HFFc6 (cell line): ENCODE measurements at regions not wholly inside any gene's neighbourhood (a gene's known extent, or its start where the extent isn't known, plus 50 kb on each side); places are given as distances from the start of the nearest gene placed in this dataset.

Experiments used
- DNase-seq: peaks from one replicate; pipeline ENCODE4 v3.0.0-alpha.2; 2018
- H3K27ac Mint-ChIP-seq: 2 replicates; pipeline ENCODE4 v1.8.0; 2020; ENCODE audit warnings: mild to moderate bottlenecking, mixed read lengths
- H3K27me3 Mint-ChIP-seq: 2 replicates; pipeline ENCODE4 v1.8.0; 2021; ENCODE audit warnings: mild to moderate bottlenecking, moderate library complexity, mixed read lengths; ENCODE audit not compliant: insufficient read depth
- H3K36me3 Mint-ChIP-seq: 2 replicates; pipeline ENCODE4 v1.8.0; 2021; ENCODE audit warnings: low read depth, mixed read lengths
- H3K4me1 Mint-ChIP-seq: 2 replicates; pipeline ENCODE4 v1.8.0; 2020; ENCODE audit warnings: low read depth, mixed read lengths
- H3K4me3 Mint-ChIP-seq: 2 replicates; pipeline ENCODE4 v1.8.0; 2020; ENCODE audit warnings: mild to moderate bottlenecking, moderate library complexity, mixed read lengths
- H3K9me3 Mint-ChIP-seq: 2 replicates; pipeline ENCODE4 v1.8.0; 2020; ENCODE audit warnings: mild to moderate bottlenecking, mixed read lengths
- CTCF ChIP-seq: fragments of 200-600 bp; sonication (generic); IDR thresholded peaks from 2 replicates; pipeline ENCODE4 v1.5.0; 2021; ENCODE audit warnings: antibody characterized with exemption, mild to moderate bottlenecking

GRCh38 chr5:51843893-51844292 lies 460.6 kb downstream of the ISL1 start:
- no peak for TF ChIP-seq CTCF
- no peaks in the 10 kb centered on the region for H3K36me3 Mint-ChIP-seq
- H3K27ac Mint-ChIP-seq: no peak overlapping the region
- DNase-seq: no peak
- peaks cover 2% of the 10 kb centered on the region; the same call in 1 of the 2 replicates for H3K27me3 Mint-ChIP-seq
- peaks cover 18% of the 10 kb centered on the region for H3K9me3 Mint-ChIP-seq
- no peaks in the 10 kb centered on the region for H3K4me1 Mint-ChIP-seq
- no peak overlapping the region for H3K4me3 Mint-ChIP-seq

- no peak for DNase-seq
- no peak for TF ChIP-seq CTCF
- no peak overlapping the region for H3K4me3 Mint-ChIP-seq
- H3K4me1 Mint-ChIP-seq: no peaks in the 10 kb centered on the region
- peaks cover 18% of the 10 kb centered on the region for H3K9me3 Mint-ChIP-seq
- H3K27me3 Mint-ChIP-seq: peaks cover 2% of the 10 kb centered on the region; the same call in 1 of the 2 replicates
- no peaks in the 10 kb centered on the region for H3K36me3 Mint-ChIP-seq
- H3K27ac Mint-ChIP-seq: no peak overlapping the region
These were observed 462.8 kb downstream of the ISL1 start for GRCh38 chr5:51846015-51846414.

GRCh38 chr5:51859624-51860023 lies 476.4 kb downstream of the ISL1 start:
- no peak for TF ChIP-seq CTCF
- no peak for DNase-seq
- Mint-ChIP-seq H3K27me3 (no peaks in the 10 kb centered on the region), H3K36me3 (no peaks in the 10 kb centered on the region), H3K9me3 (peaks cover 5% of the 10 kb centered on the region; the same call in 1 of the 2 replicates), H3K4me3 (no peak overlapping the region), H3K4me1 (no peaks in the 10 kb centered on the region), H3K27ac (no peak overlapping the region)

GRCh38 chr5:51860532-51861018 lies 477.3 kb downstream of the ISL1 start:
- H3K9me3 Mint-ChIP-seq: peaks cover 5% of the 10 kb centered on the region; the same call in 1 of the 2 replicates
- H3K36me3 Mint-ChIP-seq: no peaks in the 10 kb centered on the region
- no peaks in the 10 kb centered on the region for H3K27me3 Mint-ChIP-seq
- no peaks in the 10 kb centered on the region for H3K4me1 Mint-ChIP-seq
- no peak for TF ChIP-seq CTCF
- DNase-seq: no peak
- H3K4me3 Mint-ChIP-seq: no peak overlapping the region
- H3K27ac Mint-ChIP-seq: no peak overlapping the region

DNA sequence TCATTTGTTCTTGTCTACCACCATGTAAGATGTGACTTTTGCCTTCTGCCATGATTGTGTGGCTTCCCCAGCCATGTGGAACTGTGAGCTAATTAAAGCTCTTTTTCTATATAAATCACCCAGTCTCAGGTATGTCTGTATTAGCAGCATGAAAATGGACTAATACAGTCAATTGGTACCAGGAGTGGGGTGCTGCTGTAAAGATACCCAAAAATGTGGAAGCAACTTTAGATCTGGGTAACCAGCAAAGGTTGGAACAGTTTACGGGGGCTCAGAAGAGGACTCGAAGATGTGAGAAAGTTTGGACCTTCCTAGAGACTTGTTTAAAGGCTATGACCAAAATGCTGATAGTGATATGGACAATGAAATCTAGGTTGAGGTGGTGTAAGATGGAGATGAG lies 488.9 kb downstream of the ISL1 start:
- Mint-ChIP-seq H3K4me3 (no peak overlapping the region), H3K27ac (no peak overlapping the region), H3K4me1 (no peaks in the 10 kb centered on the region), H3K36me3 (peaks cover 6% of the 10 kb centered on the region), H3K27me3 (no peaks in the 10 kb centered on the region), H3K9me3 (peaks cover 26% of the 10 kb centered on the region)
- no peak for DNase-seq
- TF ChIP-seq CTCF: no peak

- no peak for DNase-seq
- TF ChIP-seq CTCF: no peak
- Mint-ChIP-seq H3K4me1 (no peaks in the 10 kb centered on the region), H3K4me3 (no peak overlapping the region), H3K27me3 (no peaks in the 10 kb centered on the region), H3K9me3 (peaks cover 6% of the 10 kb centered on the region; the same call in 1 of the 2 replicates), H3K27ac (no peak overlapping the region), H3K36me3 (no peaks in the 10 kb centered on the region)
These were observed 498.7 kb downstream of the ISL1 start for GRCh38 chr5:51881901-51882300.
